Breast epithelium (tissue), 3 donors: ENCODE measurements at regions not wholly inside any gene's neighbourhood (a gene's known extent, or its start where the extent isn't known, plus 50 kb on each side); places are given as distances from the start of the nearest gene placed in this dataset.

Experiments used
- POLR2A ChIP-seq: fragments of 450-650 bp; IDR thresholded peaks from one replicate; pipeline ENCODE4 v1.6.1; 2016; ENCODE audit warnings: antibody characterized with exemption, mild to moderate bottlenecking, moderate library complexity
- POLR2AphosphoS5 ChIP-seq, 3 donors: sonication (generic); formaldehyde crosslinking; IDR thresholded peaks; one replicate each; pipeline ENCODE4 v1.6.1; 2017; ENCODE audit warnings: antibody characterized with exemption in 3 of 3
- TF ChIP-seq, protein P1 (sequence below), 3 donors: fragments of 450-650 bp; IDR thresholded peaks; one replicate each; pipeline ENCODE4 v1.5.1; 2016 to 2017; ENCODE audit warnings: antibody characterized with exemption in 3 of 3, mild to moderate bottlenecking in 3 of 3, moderate library complexity in 3 of 3

DNA sequence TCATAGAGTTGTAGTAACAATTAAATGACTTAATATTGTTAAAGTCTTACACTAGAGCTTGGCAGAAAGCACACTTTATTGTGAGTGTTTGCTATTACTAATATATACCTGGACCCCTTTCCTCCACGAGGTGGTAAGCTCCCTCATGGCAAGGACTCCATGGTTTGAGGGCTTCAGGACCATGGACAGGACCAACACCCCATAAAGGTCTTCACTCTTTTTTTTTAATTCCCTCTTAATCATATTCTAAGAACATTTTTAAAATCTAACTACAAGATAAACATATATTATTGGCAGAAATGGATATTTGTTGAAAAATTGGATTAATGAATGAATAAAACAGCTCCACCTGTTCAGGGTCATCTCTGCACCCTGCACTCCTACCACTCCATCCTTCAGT, 154.5 kb downstream of the CBLN1 start:
- TF ChIP-seq, protein P1, sequence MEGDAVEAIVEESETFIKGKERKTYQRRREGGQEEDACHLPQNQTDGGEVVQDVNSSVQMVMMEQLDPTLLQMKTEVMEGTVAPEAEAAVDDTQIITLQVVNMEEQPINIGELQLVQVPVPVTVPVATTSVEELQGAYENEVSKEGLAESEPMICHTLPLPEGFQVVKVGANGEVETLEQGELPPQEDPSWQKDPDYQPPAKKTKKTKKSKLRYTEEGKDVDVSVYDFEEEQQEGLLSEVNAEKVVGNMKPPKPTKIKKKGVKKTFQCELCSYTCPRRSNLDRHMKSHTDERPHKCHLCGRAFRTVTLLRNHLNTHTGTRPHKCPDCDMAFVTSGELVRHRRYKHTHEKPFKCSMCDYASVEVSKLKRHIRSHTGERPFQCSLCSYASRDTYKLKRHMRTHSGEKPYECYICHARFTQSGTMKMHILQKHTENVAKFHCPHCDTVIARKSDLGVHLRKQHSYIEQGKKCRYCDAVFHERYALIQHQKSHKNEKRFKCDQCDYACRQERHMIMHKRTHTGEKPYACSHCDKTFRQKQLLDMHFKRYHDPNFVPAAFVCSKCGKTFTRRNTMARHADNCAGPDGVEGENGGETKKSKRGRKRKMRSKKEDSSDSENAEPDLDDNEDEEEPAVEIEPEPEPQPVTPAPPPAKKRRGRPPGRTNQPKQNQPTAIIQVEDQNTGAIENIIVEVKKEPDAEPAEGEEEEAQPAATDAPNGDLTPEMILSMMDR (IDR thresholded peaks at IDR 0.05), result no peak
- no peak for TF ChIP-seq POLR2A
- TF ChIP-seq POLR2AphosphoS5 (IDR thresholded peaks at IDR 0.05), result no peak
